ENCODE measurements at regions not wholly inside any gene's neighbourhood (a gene's known extent, or its start where the extent isn't known, plus 50 kb on each side); places are given as distances from the start of the nearest gene placed in this dataset.

GRCh38 chr5:51053361-51053760, 329.9 kb upstream of the ISL1 start:
- no peaks in the 10 kb centered on the region for H3K4me1 ChIP-seq (ENCODE audit: insufficient read depth)
- H3K9me3 ChIP-seq: no peaks in the 10 kb centered on the region
- no peaks in the 10 kb centered on the region for H3K27me3 ChIP-seq
- TF ChIP-seq CTCF (IDR thresholded peaks at IDR 0.05) (no peak), POLR2A (IDR thresholded peaks at IDR 0.05) (no peak), EP300 (IDR thresholded peaks at IDR 0.05) (no peak)
- intact Hi-C loops (cut with DNase I): no loop called here
- H3K27ac ChIP-seq: no peak overlapping the region
- H3K36me3 ChIP-seq: no peaks in the 10 kb centered on the region
- DNase-seq: no peak
- no peak overlapping the region for H3K4me3 ChIP-seq
- 81 to 87% (median 81%) methylated on average over 2 of the region's 2 CpGs for WGBS, 3 donors

GRCh38 chr5:51060953-51061352, 322.3 kb upstream of the ISL1 start:
- Histone ChIP-seq H3K4me3 (no peak overlapping the region), H3K27me3 (no peaks in the 10 kb centered on the region), H3K36me3 (no peaks in the 10 kb centered on the region), H3K9me3 (no peaks in the 10 kb centered on the region), H3K27ac (no peak overlapping the region), H3K4me1 (ENCODE audit: insufficient read depth) (no peaks in the 10 kb centered on the region)
- 73 to 74% (median 73%) methylated on average over 5 of the region's 5 CpGs for WGBS, 3 donors
- intact Hi-C loops (cut with DNase I): no loop called here
- no peak for TF ChIP-seq CTCF (IDR thresholded peaks at IDR 0.05)
- no peak for TF ChIP-seq EP300 (IDR thresholded peaks at IDR 0.05)
- no peak for TF ChIP-seq POLR2A (IDR thresholded peaks at IDR 0.05)
- no peak for DNase-seq

GRCh38 chr5:51072937-51073336, 310.3 kb upstream of the ISL1 start:
- no peak for TF ChIP-seq EP300 (IDR thresholded peaks at IDR 0.05)
- H3K27ac ChIP-seq: no peak overlapping the region
- H3K9me3 ChIP-seq: no peaks in the 10 kb centered on the region
- DNase-seq: no peak
- WGBS, 3 donors: 84 to 92% (median 90%) methylated on average over 5 of the region's 5 CpGs
- no peaks in the 10 kb centered on the region for H3K4me1 ChIP-seq (ENCODE audit: insufficient read depth)
- H3K4me3 ChIP-seq: no peak overlapping the region
- intact Hi-C loops (cut with DNase I): no loop called here
- H3K27me3 ChIP-seq: no peaks in the 10 kb centered on the region
- no peaks in the 10 kb centered on the region for H3K36me3 ChIP-seq

DNA sequence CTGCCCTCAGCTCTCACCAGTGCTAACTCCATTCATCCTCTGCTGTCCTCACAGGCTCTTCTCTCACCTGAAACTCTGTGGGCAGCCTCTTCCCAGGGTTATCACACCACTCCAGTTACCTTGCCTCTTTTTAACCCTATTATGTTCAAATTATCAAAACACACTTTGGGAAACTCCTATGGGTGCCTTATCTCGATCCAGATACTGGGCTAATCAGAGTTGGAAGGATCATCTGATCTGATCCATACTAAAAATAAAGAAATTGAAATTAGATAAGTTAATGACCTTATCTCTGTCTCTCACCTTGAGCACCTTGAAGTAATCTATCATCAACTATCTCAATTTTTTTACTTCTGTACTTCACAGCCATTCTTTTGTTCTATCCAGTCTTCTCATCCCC, 300.5 kb upstream of the ISL1 start:
- Histone ChIP-seq H3K4me1 (ENCODE audit: insufficient read depth) (no peaks in the 10 kb centered on the region), H3K27ac (no peak overlapping the region), H3K4me3 (no peak overlapping the region), H3K9me3 (no peaks in the 10 kb centered on the region), H3K27me3 (no peaks in the 10 kb centered on the region), H3K36me3 (no peaks in the 10 kb centered on the region)
- intact Hi-C loops (cut with DNase I): no loop called here
- WGBS, 3 donors: 56 to 60% (median 56%) methylated on average over 1 of the region's 1 CpG
- no peak for TF ChIP-seq POLR2A (IDR thresholded peaks at IDR 0.05)
- TF ChIP-seq CTCF (IDR thresholded peaks at IDR 0.05): no peak
- no peak for TF ChIP-seq EP300 (IDR thresholded peaks at IDR 0.05)
- no peak for DNase-seq

DNA sequence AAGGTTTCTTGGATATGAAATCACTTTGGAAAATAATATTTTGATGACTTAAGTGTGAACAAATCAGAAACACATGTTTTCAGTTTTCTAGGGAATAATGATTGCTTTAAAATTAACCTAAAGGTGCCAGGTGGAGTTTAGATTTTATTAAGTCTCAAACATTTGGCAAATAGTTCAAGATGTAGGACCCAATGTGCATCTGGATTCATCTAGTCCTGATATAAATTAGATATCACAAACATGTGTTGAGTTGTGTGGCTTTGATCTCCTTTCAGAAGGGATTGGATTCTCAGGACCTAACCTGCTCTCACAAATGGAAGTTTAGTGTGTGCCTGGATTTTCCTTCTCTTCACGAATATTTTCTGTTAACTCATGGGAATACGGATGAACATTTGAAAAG, 291.4 kb upstream of the ISL1 start:
- DNase-seq: no peak
- no peak overlapping the region for H3K27ac ChIP-seq
- H3K4me3 ChIP-seq: no peak overlapping the region
- H3K4me1 ChIP-seq (ENCODE audit: insufficient read depth): no peaks in the 10 kb centered on the region
- H3K36me3 ChIP-seq: no peaks in the 10 kb centered on the region
- TF ChIP-seq CTCF (IDR thresholded peaks at IDR 0.05) (no peak), POLR2A (IDR thresholded peaks at IDR 0.05) (no peak), EP300 (IDR thresholded peaks at IDR 0.05) (no peak)
- H3K27me3 ChIP-seq: no peaks in the 10 kb centered on the region
- 79 to 87% (median 86%) methylated on average over 2 of the region's 2 CpGs for WGBS, 3 donors
- no peaks in the 10 kb centered on the region for H3K9me3 ChIP-seq
- intact Hi-C loops (cut with DNase I): no loop called here

Data from ovary (tissue), 7 donors.